ENCODE measurements at regions not wholly inside any gene's neighbourhood (a gene's known extent, or its start where the extent isn't known, plus 50 kb on each side); places are given as distances from the start of the nearest gene placed in this dataset.
A peak's percentile ranks its signal among the peaks of the same experiment; 100 is the strongest.

- TF ChIP-seq, protein P1, sequence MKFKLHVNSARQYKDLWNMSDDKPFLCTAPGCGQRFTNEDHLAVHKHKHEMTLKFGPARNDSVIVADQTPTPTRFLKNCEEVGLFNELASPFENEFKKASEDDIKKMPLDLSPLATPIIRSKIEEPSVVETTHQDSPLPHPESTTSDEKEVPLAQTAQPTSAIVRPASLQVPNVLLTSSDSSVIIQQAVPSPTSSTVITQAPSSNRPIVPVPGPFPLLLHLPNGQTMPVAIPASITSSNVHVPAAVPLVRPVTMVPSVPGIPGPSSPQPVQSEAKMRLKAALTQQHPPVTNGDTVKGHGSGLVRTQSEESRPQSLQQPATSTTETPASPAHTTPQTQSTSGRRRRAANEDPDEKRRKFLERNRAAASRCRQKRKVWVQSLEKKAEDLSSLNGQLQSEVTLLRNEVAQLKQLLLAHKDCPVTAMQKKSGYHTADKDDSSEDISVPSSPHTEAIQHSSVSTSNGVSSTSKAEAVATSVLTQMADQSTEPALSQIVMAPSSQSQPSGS (CRISPR knock-in tag; IDR thresholded peaks at IDR 0.05): peak; percentile 46; the same call in 1 of the 2 replicates
- TF ChIP-seq, protein P2, sequence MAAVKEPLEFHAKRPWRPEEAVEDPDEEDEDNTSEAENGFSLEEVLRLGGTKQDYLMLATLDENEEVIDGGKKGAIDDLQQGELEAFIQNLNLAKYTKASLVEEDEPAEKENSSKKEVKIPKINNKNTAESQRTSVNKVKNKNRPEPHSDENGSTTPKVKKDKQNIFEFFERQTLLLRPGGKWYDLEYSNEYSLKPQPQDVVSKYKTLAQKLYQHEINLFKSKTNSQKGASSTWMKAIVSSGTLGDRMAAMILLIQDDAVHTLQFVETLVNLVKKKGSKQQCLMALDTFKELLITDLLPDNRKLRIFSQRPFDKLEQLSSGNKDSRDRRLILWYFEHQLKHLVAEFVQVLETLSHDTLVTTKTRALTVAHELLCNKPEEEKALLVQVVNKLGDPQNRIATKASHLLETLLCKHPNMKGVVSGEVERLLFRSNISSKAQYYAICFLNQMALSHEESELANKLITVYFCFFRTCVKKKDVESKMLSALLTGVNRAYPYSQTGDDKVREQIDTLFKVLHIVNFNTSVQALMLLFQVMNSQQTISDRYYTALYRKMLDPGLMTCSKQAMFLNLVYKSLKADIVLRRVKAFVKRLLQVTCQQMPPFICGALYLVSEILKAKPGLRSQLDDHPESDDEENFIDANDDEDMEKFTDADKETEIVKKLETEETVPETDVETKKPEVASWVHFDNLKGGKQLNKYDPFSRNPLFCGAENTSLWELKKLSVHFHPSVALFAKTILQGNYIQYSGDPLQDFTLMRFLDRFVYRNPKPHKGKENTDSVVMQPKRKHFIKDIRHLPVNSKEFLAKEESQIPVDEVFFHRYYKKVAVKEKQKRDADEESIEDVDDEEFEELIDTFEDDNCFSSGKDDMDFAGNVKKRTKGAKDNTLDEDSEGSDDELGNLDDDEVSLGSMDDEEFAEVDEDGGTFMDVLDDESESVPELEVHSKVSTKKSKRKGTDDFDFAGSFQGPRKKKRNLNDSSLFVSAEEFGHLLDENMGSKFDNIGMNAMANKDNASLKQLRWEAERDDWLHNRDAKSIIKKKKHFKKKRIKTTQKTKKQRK (IDR thresholded peaks at IDR 0.05; ENCODE audit: low read length): no peak
- TF ChIP-seq TCF7 (IDR thresholded peaks at IDR 0.05; ENCODE audit: low read depth) (no peak), MAFK (conservative IDR thresholded peaks at IDR 0.05 in 1 of 2, IDR thresholded peaks at IDR 0.05 in 1 of 2; ENCODE audit: low read length in 2 of 2) (no peak), ZNF432 (CRISPR knock-in tag; IDR thresholded peaks at IDR 0.05; ENCODE audit: borderline replicate concordance) (no peak), NR2C2 (CRISPR knock-in tag; IDR thresholded peaks at IDR 0.05; ENCODE audit: borderline replicate concordance) (peak; percentile 65; the same call in 1 of the 2 replicates), ZNF547 (CRISPR knock-in tag; IDR thresholded peaks at IDR 0.05) (peak; percentile 73; the same call in 1 of the 2 replicates), KDM1A (CRISPR knock-in tag; IDR thresholded peaks at IDR 0.05) (0 out of 2 replicates have a peak, but pooled peaks have one; percentile 25), ZNF773 (CRISPR knock-in tag; IDR thresholded peaks at IDR 0.05; ENCODE audit: borderline replicate concordance) (no peak), REXO4 (CRISPR knock-in tag; IDR thresholded peaks at IDR 0.05; ENCODE audit: borderline replicate concordance) (no peak), ZNF318 (CRISPR knock-in tag; IDR thresholded peaks at IDR 0.05) (no peak), MTF2 (CRISPR knock-in tag; IDR thresholded peaks at IDR 0.05; ENCODE audit: borderline replicate concordance) (0 out of 2 replicates have a peak, but pooled peaks have one; percentile 8)
- TF ChIP-seq, protein P3, sequence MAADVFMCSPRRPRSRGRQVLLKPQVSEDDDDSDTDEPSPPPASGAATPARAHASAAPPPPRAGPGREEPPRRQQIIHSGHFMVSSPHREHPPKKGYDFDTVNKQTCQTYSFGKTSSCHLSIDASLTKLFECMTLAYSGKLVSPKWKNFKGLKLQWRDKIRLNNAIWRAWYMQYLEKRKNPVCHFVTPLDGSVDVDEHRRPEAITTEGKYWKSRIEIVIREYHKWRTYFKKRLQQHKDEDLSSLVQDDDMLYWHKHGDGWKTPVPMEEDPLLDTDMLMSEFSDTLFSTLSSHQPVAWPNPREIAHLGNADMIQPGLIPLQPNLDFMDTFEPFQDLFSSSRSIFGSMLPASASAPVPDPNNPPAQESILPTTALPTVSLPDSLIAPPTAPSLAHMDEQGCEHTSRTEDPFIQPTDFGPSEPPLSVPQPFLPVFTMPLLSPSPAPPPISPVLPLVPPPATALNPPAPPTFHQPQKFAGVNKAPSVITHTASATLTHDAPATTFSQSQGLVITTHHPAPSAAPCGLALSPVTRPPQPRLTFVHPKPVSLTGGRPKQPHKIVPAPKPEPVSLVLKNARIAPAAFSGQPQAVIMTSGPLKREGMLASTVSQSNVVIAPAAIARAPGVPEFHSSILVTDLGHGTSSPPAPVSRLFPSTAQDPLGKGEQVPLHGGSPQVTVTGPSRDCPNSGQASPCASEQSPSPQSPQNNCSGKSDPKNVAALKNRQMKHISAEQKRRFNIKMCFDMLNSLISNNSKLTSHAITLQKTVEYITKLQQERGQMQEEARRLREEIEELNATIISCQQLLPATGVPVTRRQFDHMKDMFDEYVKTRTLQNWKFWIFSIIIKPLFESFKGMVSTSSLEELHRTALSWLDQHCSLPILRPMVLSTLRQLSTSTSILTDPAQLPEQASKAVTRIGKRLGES (CRISPR knock-in tag; IDR thresholded peaks at IDR 0.05; ENCODE audit: borderline replicate concordance): no peak
Measured at GRCh38 chr6:167742719-167743303, 83.9 kb upstream of the AFDN start (continued).
